GM12891 (cell line): ENCODE measurements at regions not wholly inside any gene's neighbourhood (a gene's known extent, or its start where the extent isn't known, plus 50 kb on each side); places are given as distances from the start of the nearest gene placed in this dataset.
"Not testable (repeated sequence)": the region's sequence is repeated elsewhere in the genome, so short reads cannot be mapped to it uniquely, and the experiment has no call there.

Experiments
- DNase-seq: peaks from one replicate; pipeline ENCODE4 v3.0.0; 2011; ENCODE audit warnings: low spot score; ENCODE audit not compliant: insufficient read length
- FAIRE-seq: peaks from 2 replicates; lab custom pipeline; 2011; peaks lifted over from hg19 to GRCh38; lab: Jason Lieb, UNC
- PAX5 ChIP-seq: IDR thresholded peaks from 2 replicates; pipeline ENCODE4 v1.6.1; 2011; ENCODE audit warnings: low read length, moderate library complexity, mild to moderate bottlenecking; ENCODE audit not compliant: insufficient read depth, severe bottlenecking
- POLR2A ChIP-seq: IDR thresholded peaks from 2 replicates; pipeline ENCODE4 v1.6.1; 2011; ENCODE audit warnings: low read depth, low read length, control low read depth
- POLR2AphosphoS5 ChIP-seq: IDR thresholded peaks from 2 replicates; pipeline ENCODE4 v1.6.1; 2011; ENCODE audit warnings: low read depth, low read length, control low read depth
- POU2F2 ChIP-seq: IDR thresholded peaks from 2 replicates; pipeline ENCODE4 v1.6.1; 2011; ENCODE audit warnings: low read depth, mild to moderate bottlenecking, control low read depth, low read length, moderate library complexity
- SPI1 ChIP-seq: IDR thresholded peaks from 2 replicates; pipeline ENCODE4 v1.6.1; 2011; ENCODE audit warnings: low read depth, low read length, control low read depth
- TAF1 ChIP-seq: IDR thresholded peaks from 2 replicates; pipeline ENCODE4 v1.6.1; 2011; ENCODE audit warnings: low read depth, low read length, control low read depth

- FAIRE-seq: no peak
- TF ChIP-seq POLR2AphosphoS5 (no peak), SPI1 (no peak), TAF1 (no peak), POLR2A (no peak), POU2F2 (no peak), PAX5 (no peak)
- no peak for DNase-seq
Measured at GRCh38 chr21:20016435-20017005, 981.7 kb upstream of the NCAM2 start.

- DNase-seq (no peak), FAIRE-seq (no peak)
- TF ChIP-seq POU2F2: no peak
- TF ChIP-seq POLR2AphosphoS5: no peak
- no peak for TF ChIP-seq POLR2A
- no peak for TF ChIP-seq TAF1
- TF ChIP-seq SPI1: no peak
Measured at GRCh38 chr21:20020026-20020425, 978.2 kb upstream of the NCAM2 start.

DNA sequence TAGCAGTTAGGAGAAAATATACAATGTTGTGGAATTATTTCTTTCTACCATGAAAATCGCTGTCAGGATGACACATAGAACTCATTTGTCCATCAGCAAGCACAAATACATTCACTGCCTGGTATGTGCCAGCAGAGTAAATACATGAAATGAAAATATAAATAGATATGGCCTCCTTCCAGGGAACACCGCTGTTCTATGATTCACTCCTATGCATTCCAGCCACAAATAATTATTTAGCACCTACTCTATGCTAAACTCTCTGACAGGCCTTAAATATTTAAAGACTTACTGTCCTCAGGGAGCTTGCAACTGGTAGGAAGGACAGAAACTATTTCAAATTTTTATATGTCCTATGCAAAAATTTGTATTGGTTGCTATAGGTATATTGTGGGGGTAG lies 975.0 kb upstream of the NCAM2 start:
- DNase-seq (no peak), FAIRE-seq (no peak)
- TF ChIP-seq TAF1: no peak
- no peak for TF ChIP-seq SPI1
- no peak for TF ChIP-seq POU2F2
- TF ChIP-seq PAX5: no peak
- no peak for TF ChIP-seq POLR2A
- TF ChIP-seq POLR2AphosphoS5: no peak

GRCh38 chr21:20024741-20025140 lies 973.5 kb upstream of the NCAM2 start:
- no peak for TF ChIP-seq POLR2A
- no peak for TF ChIP-seq PAX5
- no peak for TF ChIP-seq TAF1
- no peak for TF ChIP-seq SPI1
- no peak for TF ChIP-seq POU2F2
- no peak for TF ChIP-seq POLR2AphosphoS5
- FAIRE-seq: no peak
- DNase-seq: no peak

GRCh38 chr21:20026543-20026942 lies 971.7 kb upstream of the NCAM2 start:
- TF ChIP-seq TAF1 (no peak), POLR2AphosphoS5 (no peak), POLR2A (no peak), POU2F2 (no peak), PAX5 (no peak), SPI1 (no peak)
- no peak for DNase-seq
- FAIRE-seq: no peak

- FAIRE-seq (no peak), DNase-seq (no peak)
- no peak for TF ChIP-seq SPI1
- no peak for TF ChIP-seq PAX5
- no peak for TF ChIP-seq TAF1
Measured at GRCh38 chr21:20030390-20030789, 967.8 kb upstream of the NCAM2 start.

GRCh38 chr21:20031807-20032206 lies 966.4 kb upstream of the NCAM2 start:
- FAIRE-seq: no peak
- TF ChIP-seq PAX5 (no peak), POLR2AphosphoS5 (no peak), POU2F2 (no peak), TAF1 (no peak), POLR2A (no peak)

DNA sequence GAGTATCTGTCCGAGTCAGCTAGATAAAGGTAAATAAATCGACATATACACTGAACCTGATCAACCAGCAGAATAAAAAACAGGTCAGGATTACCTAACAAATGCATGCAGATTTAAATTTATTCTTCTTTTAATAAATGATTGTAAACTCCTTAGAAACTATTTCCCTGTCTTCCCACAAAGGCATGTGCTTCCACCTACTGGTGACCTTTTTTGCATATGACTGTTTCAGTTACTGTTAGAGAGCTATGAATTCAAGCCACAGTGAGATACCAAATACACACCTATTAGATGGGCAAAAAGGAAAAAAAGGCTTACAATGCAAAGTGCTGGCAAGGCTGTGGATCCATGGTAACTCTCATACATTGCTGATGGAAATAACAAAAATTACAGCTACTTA lies 957.4 kb upstream of the NCAM2 start:
- no peak for FAIRE-seq
- no peak for TF ChIP-seq SPI1
- no peak for TF ChIP-seq PAX5
- no peak for TF ChIP-seq POU2F2
- TF ChIP-seq TAF1: no peak
- no peak for TF ChIP-seq POLR2A
- no peak for TF ChIP-seq POLR2AphosphoS5
- DNase-seq: no peak

More at GRCh38 chr21:20031807-20032206, 966.4 kb upstream of the NCAM2 start:
- DNase-seq: no peak

DNA sequence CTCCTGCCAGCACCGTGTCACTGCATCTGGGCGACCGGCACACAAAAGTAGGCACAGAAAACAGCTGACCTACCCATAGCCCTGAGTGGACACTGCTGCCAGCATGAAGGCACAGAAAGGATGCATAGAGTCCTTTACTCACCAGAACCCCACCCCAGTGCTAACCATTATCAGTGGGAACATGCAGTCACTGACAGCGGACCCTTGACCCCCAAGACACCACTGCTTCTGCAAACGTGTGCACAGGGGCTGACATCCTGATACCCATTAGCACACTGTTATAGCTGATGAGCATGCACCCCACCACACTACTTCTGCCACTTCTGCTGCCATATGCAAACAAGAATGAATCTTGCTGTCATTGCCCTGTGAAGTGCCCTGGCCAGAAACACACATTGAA lies 953.0 kb upstream of the NCAM2 start:
- no peak for FAIRE-seq
- TF ChIP-seq POLR2AphosphoS5: no peak

DNA sequence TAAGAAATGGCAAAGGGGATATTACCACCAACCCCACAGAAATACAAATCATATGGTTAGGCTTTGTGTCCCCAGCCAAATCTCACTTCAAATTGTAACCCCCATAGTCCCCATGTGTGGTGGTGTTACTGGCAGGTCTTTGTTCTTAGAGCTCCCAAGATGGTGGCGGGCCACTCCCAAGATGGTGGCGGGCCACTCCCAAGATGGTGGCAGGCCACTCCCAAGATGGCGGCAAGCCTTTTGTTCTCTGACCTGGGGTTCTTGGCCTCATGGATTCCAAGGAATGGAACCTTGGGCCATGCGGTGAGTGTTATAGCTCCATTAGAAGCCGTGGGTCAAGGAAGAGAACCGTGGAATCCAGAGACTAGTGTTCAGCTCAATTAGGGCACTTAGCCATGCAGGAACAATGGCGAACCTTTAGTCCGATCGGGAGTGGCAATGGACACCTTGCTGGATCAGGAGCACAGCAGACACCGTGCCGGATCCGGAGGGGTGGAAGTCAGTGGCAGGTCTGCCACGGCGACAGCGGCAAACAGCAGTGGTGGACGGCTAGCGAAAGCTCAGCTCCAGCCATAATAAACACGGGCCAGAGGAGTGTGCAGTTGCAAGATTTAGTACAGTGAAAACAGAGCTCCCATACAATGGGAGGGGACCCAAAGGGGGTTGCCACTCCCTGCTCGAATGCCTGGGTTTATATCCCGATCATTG lies 949.9 kb upstream of the NCAM2 start:
- DNase-seq, FAIRE-seq: not testable (repeated sequence)

More for the DNA sequence above, 953.0 kb upstream of the NCAM2 start:
- no peak for DNase-seq

GRCh38 chr21:20083336-20083735 lies 914.9 kb upstream of the NCAM2 start:
- TF ChIP-seq POLR2A: no peak
- no peak for TF ChIP-seq TAF1
- TF ChIP-seq PAX5: no peak
- TF ChIP-seq POU2F2: no peak
- TF ChIP-seq SPI1: no peak
- no peak for TF ChIP-seq POLR2AphosphoS5
- no peak for FAIRE-seq
- no peak for DNase-seq
